Subcutaneous abdominal adipose tissue (tissue), 5 donors: ENCODE measurements at regions not wholly inside any gene's neighbourhood (a gene's known extent, or its start where the extent isn't known, plus 50 kb on each side); places are given as distances from the start of the nearest gene placed in this dataset.
"Not testable (repeated sequence)": the region's sequence is repeated elsewhere in the genome, so short reads cannot be mapped to it uniquely, and the experiment has no call there.

Experiments used
- H3K27ac ChIP-seq: one replicate; pipeline ENCODE4 v1.7.0; 2013; ENCODE audit warnings: low read depth, mild to moderate bottlenecking, inconsistent platforms, low read length, moderate library complexity
- H3K27me3 ChIP-seq, 5 donors: one replicate each; pipeline ENCODE4 v1.7.0; 2013; ENCODE audit warnings: low read length in 5 of 5, inconsistent platforms in 1 of 5; ENCODE audit not compliant: control insufficient read depth in 5 of 5, insufficient read depth in 4 of 5
- H3K36me3 ChIP-seq, 5 donors: one replicate each; pipeline ENCODE4 v1.7.0; 2013; ENCODE audit warnings: low read length in 5 of 5; ENCODE audit not compliant: control insufficient read depth in 5 of 5, insufficient read depth in 5 of 5
- H3K4me1 ChIP-seq, 5 donors: one replicate each; pipeline ENCODE4 v1.7.0; 2013; ENCODE audit warnings: low read length in 5 of 5, mild to moderate bottlenecking in 3 of 5, moderate library complexity in 1 of 5; ENCODE audit not compliant: control insufficient read depth in 5 of 5, insufficient read depth in 5 of 5
- H3K4me3 ChIP-seq, 5 donors: one replicate each; pipeline ENCODE4 v1.7.0; 2013; ENCODE audit warnings: low read length in 5 of 5, low read depth in 1 of 5
- H3K9ac ChIP-seq, 5 donors: one replicate each; pipeline ENCODE4 v1.7.0; 2013; ENCODE audit warnings: low read length in 5 of 5, mild to moderate bottlenecking in 4 of 5, moderate library complexity in 3 of 5
- H3K9me3 ChIP-seq, 5 donors: one replicate each; pipeline ENCODE4 v1.7.0; 2013; ENCODE audit warnings: low read length in 5 of 5; ENCODE audit not compliant: control insufficient read depth in 5 of 5
- donor health status: healthy.
- donor health status: healthy.
- donor health status: healthy.
- donor health status: healthy.
- donor health status: healthy.

- Histone ChIP-seq H3K4me1 (peaks cover 0 to 1% (median 0%) of the 10 kb centered on the region in 5 donors), H3K27ac (no peak overlapping the region), H3K4me3 (no peak overlapping the region), H3K9me3 (peaks cover 0 to 5% (median 0%) of the 10 kb centered on the region in 5 donors), H3K27me3 (no peaks in the 10 kb centered on the region), H3K9ac (no peak overlapping the region), H3K36me3 (no peaks in the 10 kb centered on the region)
These were observed 222.2 kb upstream of the STXBP5 start for GRCh38 chr6:146981981-146982380.

GRCh38 chr6:146984251-146984924, 219.8 kb upstream of the STXBP5 start:
- no peaks in the 10 kb centered on the region for H3K36me3 ChIP-seq
- no peak overlapping the region for H3K27ac ChIP-seq
- H3K9ac ChIP-seq = no peak overlapping the region
- H3K27me3 ChIP-seq = no peaks in the 10 kb centered on the region
- peaks cover 0 to 5% (median 0%) of the 10 kb centered on the region in 5 donors for H3K9me3 ChIP-seq
- H3K4me1 ChIP-seq = peaks cover 0 to 1% (median 0%) of the 10 kb centered on the region in 5 donors
- no peak overlapping the region for H3K4me3 ChIP-seq

DNA sequence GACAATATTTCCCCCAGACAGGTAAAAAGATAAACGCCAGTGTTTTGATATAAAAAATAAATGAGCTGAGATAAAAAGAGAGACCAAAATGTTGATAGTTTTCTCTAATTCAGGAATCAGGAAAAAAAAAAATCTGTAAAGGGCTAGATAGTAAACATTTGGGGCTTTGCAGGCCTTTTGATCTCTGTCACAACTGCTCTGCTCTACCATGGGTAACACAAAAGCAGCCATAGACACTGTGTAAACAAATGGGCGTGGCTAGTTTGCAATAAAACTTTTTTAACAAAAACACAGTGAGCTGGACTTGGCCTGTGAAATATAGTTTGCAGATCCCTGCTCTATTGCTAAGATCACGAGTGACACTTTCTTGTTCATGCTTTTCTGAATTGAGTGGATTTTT, 219.1 kb upstream of the STXBP5 start:
- no peak overlapping the region for H3K4me3 ChIP-seq
- no peaks in the 10 kb centered on the region for H3K36me3 ChIP-seq
- no peaks in the 10 kb centered on the region for H3K27me3 ChIP-seq
- no peak overlapping the region for H3K27ac ChIP-seq
- H3K4me1 ChIP-seq = peaks cover 0 to 1% (median 0%) of the 10 kb centered on the region in 5 donors
- peaks cover 0 to 5% (median 0%) of the 10 kb centered on the region in 5 donors for H3K9me3 ChIP-seq
- no peak overlapping the region for H3K9ac ChIP-seq

DNA sequence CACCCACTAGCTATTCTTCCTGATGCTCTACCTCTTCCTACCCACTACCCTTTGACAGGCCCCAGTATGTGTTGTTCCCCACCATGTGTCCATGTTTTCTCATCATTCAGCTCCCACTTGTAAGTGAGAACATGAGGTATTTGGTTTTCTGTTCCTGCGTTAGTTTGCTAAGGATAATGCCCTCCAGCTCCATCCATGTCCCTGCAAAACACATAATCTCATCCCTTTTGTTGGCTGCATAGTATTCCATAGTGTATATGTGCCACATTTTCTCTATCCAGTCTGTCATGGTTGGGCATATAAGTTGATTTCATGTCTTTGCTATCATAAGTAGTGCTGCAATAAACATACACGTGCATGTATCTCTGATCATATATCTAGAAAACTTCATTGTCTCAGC, 218.3 kb upstream of the STXBP5 start:
- no peak overlapping the region for H3K4me3 ChIP-seq

DNA sequence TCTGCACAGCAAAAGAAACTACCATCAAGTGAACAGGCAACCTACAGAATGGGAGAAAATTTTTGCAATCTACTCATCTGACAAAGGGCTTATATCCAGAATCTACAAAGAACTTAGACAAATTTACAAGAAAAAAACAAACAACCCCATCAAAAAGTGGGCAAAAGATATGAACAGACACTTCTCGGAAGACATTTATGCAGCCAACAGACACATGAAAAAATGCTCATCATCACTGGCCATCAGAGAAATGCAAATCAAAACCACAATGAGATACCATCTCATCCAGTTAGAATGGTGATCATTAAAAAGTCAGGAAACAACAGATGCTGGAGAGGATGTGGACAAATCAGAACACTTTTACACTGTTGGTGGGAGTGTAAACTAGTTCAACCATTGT, 216.3 kb upstream of the STXBP5 start:
- not testable (repeated sequence) for H3K4me3 ChIP-seq, H3K27ac ChIP-seq, H3K36me3 ChIP-seq, H3K9ac ChIP-seq, H3K9me3 ChIP-seq, H3K27me3 ChIP-seq, H3K4me1 ChIP-seq

More for the DNA sequence above, 218.3 kb upstream of the STXBP5 start:
- peaks cover 0 to 1% (median 0%) of the 10 kb centered on the region in 5 donors for H3K4me1 ChIP-seq
- H3K9ac ChIP-seq = no peak overlapping the region
- H3K27me3 ChIP-seq = no peaks in the 10 kb centered on the region
- no peak overlapping the region for H3K27ac ChIP-seq
- H3K36me3 ChIP-seq = no peaks in the 10 kb centered on the region
- H3K9me3 ChIP-seq = peaks cover 0 to 9% (median 0%) of the 10 kb centered on the region in 5 donors

- Histone ChIP-seq H3K9me3 (peaks cover 0 to 9% (median 0%) of the 10 kb centered on the region in 5 donors), H3K36me3 (no peaks in the 10 kb centered on the region), H3K9ac (no peak overlapping the region), H3K4me1 (no peaks in the 10 kb centered on the region), H3K4me3 (no peak overlapping the region), H3K27me3 (no peaks in the 10 kb centered on the region), H3K27ac (no peak overlapping the region)
These were observed 214.4 kb upstream of the STXBP5 start for GRCh38 chr6:146989860-146990259.

DNA sequence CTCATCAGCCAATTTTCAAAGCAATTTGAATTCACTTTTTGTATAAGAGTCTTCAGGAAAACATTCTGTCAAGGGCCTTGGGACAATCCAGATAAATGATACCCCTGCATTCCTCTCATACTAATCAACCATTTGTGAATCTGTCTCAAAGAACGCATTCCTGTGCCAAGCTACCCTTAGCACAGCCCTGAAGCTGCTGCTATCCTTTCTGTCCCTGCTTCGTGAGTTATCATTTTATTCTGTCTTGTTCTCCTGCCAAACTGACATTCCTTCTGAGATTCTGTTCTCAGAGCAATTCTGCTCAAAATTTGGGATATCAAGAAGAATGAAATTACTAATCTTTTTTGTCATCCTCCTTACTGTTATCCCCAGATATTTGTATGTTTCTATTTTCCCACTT, 213.9 kb upstream of the STXBP5 start:
- Histone ChIP-seq H3K9ac (no peak overlapping the region), H3K36me3 (no peaks in the 10 kb centered on the region), H3K4me1 (no peaks in the 10 kb centered on the region), H3K4me3 (no peak overlapping the region), H3K27ac (no peak overlapping the region), H3K27me3 (no peaks in the 10 kb centered on the region), H3K9me3 (peaks cover 0 to 9% (median 0%) of the 10 kb centered on the region in 5 donors)

DNA sequence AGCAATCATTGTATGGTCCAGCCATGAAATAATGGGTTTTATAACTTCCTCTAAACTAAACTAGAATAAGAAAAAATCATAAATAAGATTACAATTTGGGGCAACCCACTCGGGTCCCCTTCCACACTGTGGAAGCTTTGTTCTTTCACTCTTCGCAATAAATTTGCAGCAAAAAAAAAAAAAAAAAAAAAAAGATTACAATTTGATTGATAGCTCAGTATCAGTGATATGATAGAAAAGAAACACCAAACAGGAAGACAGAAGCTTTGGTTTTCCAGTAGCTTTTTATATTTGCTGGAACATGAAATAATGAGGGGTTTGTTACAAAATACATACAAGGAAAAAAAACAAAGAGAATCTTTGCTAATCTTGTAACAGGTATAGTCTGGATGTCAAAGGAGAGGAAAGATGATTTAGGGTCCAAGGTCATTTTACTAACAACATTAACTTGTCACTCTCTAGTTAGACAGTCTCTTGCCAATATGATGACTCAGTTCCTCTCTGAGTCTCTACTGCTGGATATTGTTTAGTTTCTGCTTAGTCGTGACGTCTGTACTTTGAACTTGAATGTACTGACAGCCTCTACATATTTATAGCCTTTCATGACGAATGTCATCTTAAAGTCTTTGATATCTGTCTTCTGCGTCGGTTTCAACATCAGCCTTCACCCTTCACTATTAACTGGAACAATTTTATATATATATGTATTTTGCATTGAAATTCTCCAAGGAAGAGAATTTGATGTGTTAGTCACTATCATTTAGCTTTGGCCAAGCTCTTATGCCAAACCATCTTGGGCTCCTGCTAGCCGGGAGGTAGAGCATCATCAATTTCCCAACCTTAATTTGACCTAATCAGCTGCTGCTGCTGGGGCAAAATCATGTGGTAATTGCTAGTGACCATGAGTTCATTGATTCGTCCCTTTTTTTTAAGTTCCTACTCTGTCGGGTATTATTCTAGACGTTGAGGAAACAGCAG, 213.1 kb upstream of the STXBP5 start:
- peaks cover 0 to 4% (median 0%) of the 10 kb centered on the region in 5 donors for H3K9me3 ChIP-seq
- no peak overlapping the region for H3K27ac ChIP-seq
- no peaks in the 10 kb centered on the region for H3K36me3 ChIP-seq
- no peaks in the 10 kb centered on the region for H3K4me1 ChIP-seq
- no peak overlapping the region for H3K4me3 ChIP-seq
- H3K27me3 ChIP-seq = no peaks in the 10 kb centered on the region
- H3K9ac ChIP-seq = no peak overlapping the region

GRCh38 chr6:146997062-146997461, 207.2 kb upstream of the STXBP5 start:
- no peaks in the 10 kb centered on the region for H3K27me3 ChIP-seq
- H3K9ac ChIP-seq = no peak overlapping the region
- no peak overlapping the region for H3K27ac ChIP-seq
- peaks cover 0 to 17% (median 10%) of the 10 kb centered on the region in 5 donors for H3K4me1 ChIP-seq
- H3K9me3 ChIP-seq = no peaks in the 10 kb centered on the region
- H3K4me3 ChIP-seq = no peak overlapping the region
- H3K36me3 ChIP-seq = no peaks in the 10 kb centered on the region

GRCh38 chr6:146999766-147000165, 204.5 kb upstream of the STXBP5 start:
- H3K27me3 ChIP-seq = no peaks in the 10 kb centered on the region
- no peaks in the 10 kb centered on the region for H3K9me3 ChIP-seq
- no peak overlapping the region for H3K27ac ChIP-seq
- H3K36me3 ChIP-seq = no peaks in the 10 kb centered on the region
- H3K4me1 ChIP-seq = peaks cover 0 to 17% (median 10%) of the 10 kb centered on the region in 5 donors
- H3K4me3 ChIP-seq = no peak overlapping the region
- H3K9ac ChIP-seq = no peak overlapping the region
